ENCODE measurements at regions not wholly inside any gene's neighbourhood (a gene's known extent, or its start where the extent isn't known, plus 50 kb on each side); places are given as distances from the start of the nearest gene placed in this dataset. TPM values are rescaled to one million over a fixed set of nuclear protein-coding genes. Genes with fewer than 3 reads are reported as not detected.
"Not testable (repeated sequence)": the region's sequence is repeated elsewhere in the genome, so short reads cannot be mapped to it uniquely, and the experiment has no call there.

DNA sequence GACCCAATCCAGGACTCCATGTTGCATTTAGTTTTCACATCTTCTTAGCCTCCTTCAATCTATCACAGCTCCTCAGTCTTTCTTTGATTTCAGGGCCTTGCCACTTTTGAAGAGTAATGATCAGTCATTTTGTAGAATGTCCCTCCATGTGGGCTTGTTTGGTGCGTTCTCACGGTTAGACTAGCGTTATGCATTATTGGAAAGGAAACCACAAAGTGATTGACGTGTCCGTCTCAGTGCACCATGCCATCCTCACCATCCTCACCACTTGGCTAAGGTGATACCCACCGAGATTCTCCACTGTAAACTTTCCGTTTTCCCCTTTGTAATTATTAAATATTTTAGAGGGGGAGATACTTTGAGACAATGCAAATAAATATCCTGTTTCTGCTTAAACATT lies 59.6 kb upstream of the OLIG2 start:
- TF ChIP-seq CTCF (IDR thresholded peaks at IDR 0.05): no peak
- TF ChIP-seq POLR2A (IDR thresholded peaks at IDR 0.05): no peak

GRCh38 chr21:32968103-32968502 lies 57.6 kb upstream of the OLIG2 start:
- DNase-seq; H3K36me3 ChIP-seq; H3K9me3 ChIP-seq; H3K27ac ChIP-seq; H3K27me3 ChIP-seq; intact Hi-C loops (cut with DNase I); H3K4me3 ChIP-seq (replicated peaks in 1 of 3); H3K4me1 ChIP-seq: not testable (repeated sequence)
- WGBS, 2 donors: 72% methylated on average over 8 of the region's 8 CpGs

More for the DNA sequence above, 59.6 kb upstream of the OLIG2 start:
- H3K4me1 ChIP-seq: no peaks in the 10 kb centered on the region
- H3K4me3 ChIP-seq (replicated peaks in 1 of 3): no peak overlapping the region
- H3K9me3 ChIP-seq: no peaks in the 10 kb centered on the region
- intact Hi-C loops (cut with DNase I): no loop called here
- WGBS, 2 donors: 85 to 93% methylated on average over 7 of the region's 7 CpGs
- peaks cover 5% of the 10 kb centered on the region for H3K27me3 ChIP-seq
- no peak for DNase-seq
- no peak overlapping the region for H3K27ac ChIP-seq
- H3K36me3 ChIP-seq: no peaks in the 10 kb centered on the region

DNA sequence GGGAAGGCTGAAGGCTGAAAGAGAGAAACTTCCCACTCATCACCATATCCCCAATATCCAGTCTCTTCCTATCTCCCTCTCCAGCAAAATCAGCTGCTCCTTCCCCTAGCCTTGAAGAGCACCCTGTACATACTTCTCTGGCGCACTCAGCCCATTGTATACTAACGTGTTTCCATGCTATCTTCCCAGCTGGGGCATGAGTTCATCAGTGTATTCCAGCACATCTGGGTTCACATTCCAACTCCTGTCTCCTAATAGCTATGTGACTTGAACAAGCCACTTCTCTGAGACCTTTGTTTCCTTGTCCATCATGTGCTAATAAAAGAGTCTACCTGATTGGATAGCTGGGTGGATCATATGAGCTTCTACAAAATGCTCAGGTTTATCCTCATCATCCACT lies 51.1 kb upstream of the OLIG2 start:
- Histone ChIP-seq H3K27me3 (peaks cover 7% of the 10 kb centered on the region), H3K4me1 (no peaks in the 10 kb centered on the region), H3K9me3 (no peaks in the 10 kb centered on the region), H3K27ac (no peak overlapping the region), H3K36me3 (no peaks in the 10 kb centered on the region), H3K4me3 (replicated peaks in 1 of 3) (no peak overlapping the region)
- 71 to 77% methylated on average over 2 of the region's 2 CpGs for WGBS, 2 donors
- no peak for TF ChIP-seq CTCF (IDR thresholded peaks at IDR 0.05)
- no peak for TF ChIP-seq POLR2A (IDR thresholded peaks at IDR 0.05)
- no peak for DNase-seq
- intact Hi-C loops (cut with DNase I): no loop called here

- no peak overlapping the region for H3K27ac ChIP-seq
- H3K9me3 ChIP-seq: no peaks in the 10 kb centered on the region
- intact Hi-C loops (cut with DNase I): no loop called here
- WGBS, 2 donors: 48 to 55% methylated on average over 8 of the region's 8 CpGs
- no peaks in the 10 kb centered on the region for H3K4me1 ChIP-seq
- TF ChIP-seq CTCF (IDR thresholded peaks at IDR 0.05) (no peak), POLR2A (IDR thresholded peaks at IDR 0.05) (no peak)
- H3K4me3 ChIP-seq (replicated peaks in 1 of 3): no peak overlapping the region
- peaks cover 7% of the 10 kb centered on the region for H3K27me3 ChIP-seq
- DNase-seq: no peak
- H3K36me3 ChIP-seq: no peaks in the 10 kb centered on the region
Measured at GRCh38 chr21:32975811-32976431, 49.8 kb upstream of the OLIG2 start.

Small RNA genes lying in the stretch of these regions (small RNA-seq; reads per million reads assigned to genes)
- gene RF00156: not detected

Measured in thyroid gland (tissue), 4 donors.